NCI-H2171 (cell line): ENCODE measurements at regions not wholly inside any gene's neighbourhood (a gene's known extent, or its start where the extent isn't known, plus 50 kb on each side); places are given as distances from the start of the nearest gene placed in this dataset.
"Not testable (repeated sequence)": the region's sequence is repeated elsewhere in the genome, so short reads cannot be mapped to it uniquely, and the experiment has no call there.

Source experiments
- DNase-seq: peaks from one replicate; lab custom pipeline; 2025; lab: John Stamatoyannopoulos, UW

GRCh38 chr15:63434576-63435186, 53.0 kb upstream of the CA12 start:
- DNase-seq: peak; percentile 23

GRCh38 chr15:63435204-63435820, 53.7 kb upstream of the CA12 start:
- no peak for DNase-seq

DNA sequence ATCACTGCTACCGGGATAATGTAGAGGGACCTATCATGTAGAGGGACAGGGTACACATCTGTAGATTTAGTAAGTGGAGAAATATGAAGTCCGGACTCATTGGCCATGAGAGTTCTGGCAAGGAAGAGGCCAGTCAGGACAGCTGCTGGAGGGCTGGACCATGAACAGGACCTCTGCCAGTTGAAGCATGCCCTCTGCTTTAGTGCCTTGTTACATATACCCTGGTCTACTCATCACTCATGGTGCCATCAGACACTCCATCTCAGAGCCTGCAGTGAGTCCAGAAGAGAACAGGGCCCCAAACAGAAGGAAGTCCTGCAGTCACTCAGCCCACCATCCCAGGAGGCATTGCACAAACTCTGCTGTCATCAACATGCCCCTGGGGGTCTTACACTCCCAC, 54.7 kb upstream of the CA12 start:
- no peak for DNase-seq

DNA sequence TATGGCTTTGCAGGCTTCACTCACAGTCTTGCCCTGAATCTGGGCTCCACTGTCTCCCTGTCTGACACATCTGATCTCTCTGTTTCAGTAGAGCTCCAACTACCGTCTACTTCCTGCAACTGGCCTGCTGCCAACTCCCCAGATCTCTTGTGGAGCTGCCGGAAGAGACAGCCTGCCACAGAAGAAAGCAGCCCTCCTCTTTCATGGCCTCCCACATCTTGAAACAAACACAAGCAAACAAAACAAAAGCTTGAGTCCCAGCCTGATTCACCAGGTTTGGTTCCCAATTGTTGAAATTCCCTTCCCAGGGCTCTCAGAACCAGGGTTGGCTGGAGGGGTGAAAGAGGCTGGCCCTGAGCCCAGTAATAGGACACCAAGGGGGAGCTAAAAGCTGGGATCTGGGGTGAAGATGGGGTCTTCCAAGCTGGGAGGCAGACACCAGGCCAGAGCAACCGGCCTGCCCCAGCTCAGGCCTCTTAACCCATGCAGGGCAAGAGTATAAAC, 55.3 kb upstream of the CA12 start:
- peak; percentile 82 for DNase-seq

DNA sequence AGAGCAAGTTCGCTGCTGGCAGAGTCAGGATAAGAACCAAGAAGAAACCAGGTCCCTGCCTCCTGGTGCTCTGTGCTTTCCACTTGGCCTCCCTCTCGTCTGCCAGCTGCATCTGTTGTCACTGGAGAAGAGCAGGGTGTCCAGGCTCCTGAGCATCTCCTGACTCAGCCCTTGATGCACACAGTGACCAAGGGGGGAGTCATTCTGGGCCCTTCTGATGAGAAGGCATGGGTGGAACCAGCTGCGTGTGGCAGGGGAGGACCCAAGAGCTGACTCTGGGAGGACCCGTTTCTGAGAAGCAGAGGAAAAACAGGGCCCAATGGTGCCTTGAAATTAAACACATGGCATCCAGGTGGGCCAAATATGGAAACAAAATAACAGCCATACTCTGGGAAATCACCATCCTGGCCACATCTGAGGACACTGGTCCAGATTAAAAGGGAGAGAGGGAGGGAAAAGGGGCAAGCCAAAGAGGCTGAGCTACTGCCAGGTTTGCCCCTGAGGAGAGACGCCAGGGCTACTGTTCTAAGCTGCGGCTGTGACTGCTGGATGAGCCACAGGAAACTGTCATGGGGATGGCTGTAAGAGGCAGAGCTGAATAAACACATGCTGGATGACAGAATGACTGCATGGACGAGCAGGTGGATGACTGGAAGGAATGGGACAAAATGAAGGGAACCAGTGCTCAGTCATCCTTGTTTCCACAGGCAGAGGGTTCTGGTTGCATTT, 58.1 kb upstream of the CA12 start:
- no peak for DNase-seq

DNA sequence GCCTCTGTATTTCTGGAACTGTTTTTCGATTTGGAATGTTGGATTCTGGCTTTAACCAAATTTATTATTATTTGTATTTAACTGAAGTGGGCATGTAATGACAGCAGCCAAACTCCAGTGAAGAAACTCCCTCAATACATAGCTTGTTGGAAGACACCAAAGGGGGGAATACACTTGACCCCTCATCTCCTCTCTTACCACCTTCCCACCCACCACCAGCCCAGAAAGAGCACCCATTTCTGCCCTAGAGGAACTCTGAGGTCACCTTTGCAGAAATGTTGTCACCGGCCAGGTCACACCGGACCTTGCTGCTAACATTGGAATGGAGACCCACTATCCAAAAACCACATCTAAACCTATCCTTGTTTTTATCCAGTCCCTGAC, 58.6 kb upstream of the CA12 start:
- no peak for DNase-seq

DNA sequence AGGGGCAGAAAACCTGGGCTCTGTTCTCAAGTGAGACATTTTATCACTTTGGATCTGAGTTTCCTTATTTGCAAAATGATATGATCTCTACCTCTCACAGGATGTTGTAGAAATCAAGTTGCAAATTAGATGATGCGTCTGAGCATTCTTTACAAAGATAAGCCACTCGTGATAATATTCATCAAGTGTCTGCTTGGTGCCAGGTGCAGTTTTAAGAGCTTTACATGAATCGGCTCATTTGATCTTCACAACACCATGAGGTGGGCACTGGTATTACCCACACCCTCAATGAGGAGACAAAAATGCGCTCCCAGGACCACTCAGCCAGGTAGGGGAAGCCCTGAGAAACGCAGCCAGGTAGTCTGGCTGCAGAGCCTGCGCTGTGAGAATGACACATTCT, 59.1 kb upstream of the CA12 start:
- DNase-seq: no peak

DNA sequence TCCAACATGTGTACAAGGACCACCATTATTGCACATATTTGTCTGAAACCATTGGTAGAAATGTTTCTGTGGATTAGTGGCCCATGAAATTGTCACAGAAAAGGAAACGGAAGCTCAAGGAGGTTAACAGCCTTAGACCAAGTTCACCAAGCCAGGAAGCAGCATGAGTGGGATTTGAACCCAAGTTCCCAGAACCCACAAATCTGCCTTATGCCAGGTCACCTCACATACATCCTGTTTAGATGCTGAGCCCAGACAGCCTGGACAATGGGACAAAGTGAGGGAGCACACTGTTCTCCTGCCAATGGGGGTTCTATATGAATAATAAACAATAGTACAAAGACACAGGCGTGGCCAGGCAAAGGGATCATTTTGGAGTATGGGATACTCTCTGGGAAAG, 59.6 kb upstream of the CA12 start:
- no peak for DNase-seq

DNA sequence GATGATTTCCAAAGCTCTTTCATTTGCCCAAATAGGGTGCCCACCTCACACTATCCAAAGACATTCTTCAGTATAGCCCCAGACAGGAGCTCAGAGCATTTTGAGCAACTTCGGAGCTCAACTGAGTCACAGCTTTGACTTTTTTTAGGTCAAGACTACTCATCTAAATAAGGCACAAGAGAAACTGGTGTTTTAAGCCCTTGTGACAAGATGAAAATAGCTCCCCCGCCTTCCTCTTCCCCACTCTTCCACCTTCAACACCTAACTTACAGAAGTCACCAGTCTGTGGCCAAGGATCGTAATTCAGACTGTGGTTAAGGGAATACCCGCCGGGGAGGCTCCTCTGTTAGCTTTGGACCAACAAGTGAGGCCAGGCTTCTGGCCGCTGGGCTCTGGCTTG, 60.4 kb upstream of the CA12 start:
- DNase-seq: no peak

- DNase-seq: no peak
These were observed 59.8 kb upstream of the USP3 start for GRCh38 chr15:63444611-63445010.

- DNase-seq: no peak
These were observed 58.1 kb upstream of the USP3 start for GRCh38 chr15:63446255-63446654.

GRCh38 chr15:63447017-63447676, 57.2 kb upstream of the USP3 start:
- DNase-seq: no peak

DNA sequence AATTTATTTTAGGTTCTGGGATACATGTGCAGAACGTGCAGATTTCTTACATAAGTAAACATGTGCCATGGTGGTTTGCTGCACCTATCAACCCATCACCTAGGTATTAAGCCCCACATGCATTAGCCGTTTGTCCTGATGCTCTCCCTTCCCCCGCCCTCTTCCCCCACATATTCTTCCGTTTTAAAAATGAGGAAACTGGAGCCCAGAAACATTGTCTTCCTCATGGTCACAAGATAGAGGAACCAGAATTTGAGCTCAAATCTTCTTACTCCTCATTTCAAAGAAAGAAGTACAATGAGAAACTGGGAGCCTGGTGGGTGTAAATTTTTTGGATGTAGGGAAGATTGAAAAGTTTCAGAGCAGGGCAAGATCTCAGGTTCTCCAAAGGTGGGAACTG, 56.1 kb upstream of the USP3 start:
- DNase-seq: no peak

DNA sequence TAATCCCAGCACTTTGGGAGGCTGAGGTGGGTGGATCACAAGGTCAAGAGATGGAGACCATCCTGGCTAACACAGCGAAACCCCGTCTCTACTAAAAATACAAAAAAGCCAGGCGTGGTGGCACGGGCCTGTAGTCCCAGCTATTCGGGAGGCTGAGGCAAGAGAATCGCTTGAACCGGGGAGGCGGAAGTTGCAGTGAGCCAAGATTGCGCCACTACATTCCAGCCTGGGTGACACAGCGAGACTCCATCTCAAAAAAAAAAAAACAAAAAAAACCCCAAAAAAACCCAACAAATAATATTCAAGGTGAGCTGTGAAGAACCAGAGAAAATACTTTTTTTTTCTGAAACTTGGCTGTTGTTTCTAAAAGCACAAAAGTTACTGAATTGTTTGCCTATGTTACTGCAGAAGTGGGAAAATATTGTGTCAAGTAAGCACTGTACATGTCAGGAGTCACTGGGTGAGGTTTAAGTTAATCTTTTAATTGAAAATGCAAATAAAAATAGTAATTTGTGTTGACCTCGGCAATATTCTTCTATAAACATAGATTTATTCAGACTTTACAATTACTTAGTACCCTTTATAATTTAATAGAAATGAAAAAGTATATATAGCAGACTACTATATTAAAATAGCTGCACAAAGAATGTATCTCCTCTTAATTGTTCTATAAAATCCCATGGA, 55.4 kb upstream of the USP3 start:
- DNase-seq: not testable (repeated sequence)

DNA sequence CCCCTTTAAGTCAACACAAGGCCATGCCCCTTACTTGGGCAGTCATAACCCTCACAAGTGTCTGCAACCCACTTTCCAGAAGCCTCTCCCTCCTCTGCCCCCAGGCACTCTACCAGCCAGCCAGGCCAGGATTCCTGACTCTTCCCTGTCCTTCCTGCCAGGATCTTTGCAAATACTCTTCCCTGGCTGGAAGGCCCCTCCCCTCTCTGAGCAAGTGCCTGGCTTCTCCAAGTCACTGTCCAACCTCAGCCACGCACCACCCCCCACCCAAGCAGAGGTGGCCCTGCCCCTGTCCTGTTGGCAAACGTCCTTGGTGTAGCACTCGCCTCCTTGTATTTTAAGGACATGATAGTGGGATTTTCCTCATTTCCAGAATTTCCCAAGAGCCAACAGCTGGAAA, 54.7 kb upstream of the USP3 start:
- DNase-seq: no peak

DNA sequence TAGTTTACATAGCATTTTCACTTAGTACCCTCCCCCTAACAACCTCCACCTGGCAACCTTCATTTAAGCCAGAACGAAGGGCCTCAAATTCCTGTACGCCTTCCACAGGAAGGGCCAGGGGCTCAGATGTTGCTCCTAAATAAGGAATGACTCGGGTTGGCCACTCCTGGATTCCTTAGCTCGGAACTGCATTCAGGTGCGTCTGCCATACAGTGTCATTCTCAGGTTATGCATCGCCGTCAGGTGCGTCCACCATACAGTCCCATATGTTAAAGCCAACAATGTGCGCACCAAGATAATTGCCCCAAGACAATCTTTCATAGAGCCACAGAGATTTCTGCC, 53.5 kb upstream of the USP3 start:
- DNase-seq: no peak

DNA sequence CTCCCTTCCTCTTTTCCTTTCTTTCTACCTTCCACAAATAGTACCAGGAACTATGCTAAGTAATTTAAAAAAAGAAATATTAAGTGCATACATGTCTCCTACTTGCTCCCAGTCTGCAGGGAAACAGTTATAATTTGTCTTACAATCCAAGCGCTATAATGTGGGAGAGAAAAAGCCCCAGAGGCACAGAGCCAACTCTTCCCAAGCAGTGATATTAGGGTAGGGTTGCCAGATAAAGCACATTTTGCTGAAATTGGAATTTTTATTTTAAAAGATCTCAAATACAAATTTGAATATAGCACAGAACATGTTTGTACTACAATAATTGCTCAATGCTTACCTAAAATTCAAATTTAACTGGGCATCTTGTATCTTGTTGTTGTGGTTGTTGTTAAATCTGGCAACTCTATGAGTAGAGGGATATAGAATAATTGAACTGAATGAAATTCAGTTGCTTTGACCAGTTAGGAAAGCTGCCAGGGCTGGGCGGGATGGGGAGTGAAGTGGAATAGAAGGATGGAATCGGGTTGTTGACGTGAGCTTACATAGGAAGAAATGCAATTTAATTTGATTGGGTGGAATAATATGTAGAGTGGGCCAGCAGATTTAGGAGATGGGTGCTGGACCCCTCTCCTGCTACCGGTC, 52.6 kb upstream of the USP3 start:
- DNase-seq: no peak

- no peak for DNase-seq
These were observed 51.7 kb upstream of the USP3 start for GRCh38 chr15:63452552-63453136.

GRCh38 chr15:63453186-63453905, 51.0 kb upstream of the USP3 start:
- no peak for DNase-seq

DNA sequence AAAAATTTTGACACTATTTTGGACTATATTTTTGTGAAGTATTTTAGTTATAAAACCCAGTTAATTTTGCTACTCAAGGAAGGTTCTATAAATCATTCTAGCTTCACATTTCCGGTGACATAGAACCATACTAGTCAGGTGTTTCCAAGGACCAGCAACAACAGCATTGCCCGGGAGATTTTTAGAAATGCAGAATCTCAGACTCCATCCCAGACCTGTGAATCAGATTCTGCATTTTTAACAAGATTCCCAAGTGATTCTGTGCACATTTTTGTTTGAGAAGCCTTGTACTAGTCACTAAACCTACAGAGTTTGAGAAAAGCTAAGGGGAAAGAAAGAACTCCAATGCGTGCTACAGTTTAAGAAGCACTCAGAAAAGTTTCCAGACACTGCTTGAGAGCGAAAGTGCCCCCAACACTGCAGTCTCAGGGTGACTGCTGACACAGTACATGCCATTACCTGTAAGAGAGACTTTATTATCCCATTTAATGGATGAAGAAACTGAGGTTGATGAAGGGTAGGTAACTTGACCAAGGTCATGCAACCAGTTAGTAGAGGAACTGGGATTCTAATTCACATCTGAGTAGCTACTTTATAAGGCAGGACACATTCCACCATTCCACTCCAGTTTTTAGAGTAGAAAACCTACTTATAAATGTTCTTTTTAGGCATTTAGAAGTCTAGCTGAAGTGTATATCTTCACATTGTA, 49.7 kb upstream of the USP3 start:
- no peak for DNase-seq
